Neuronal stem cell (in vitro differentiated cells): ENCODE measurements at regions not wholly inside any gene's neighbourhood (a gene's known extent, or its start where the extent isn't known, plus 50 kb on each side); places are given as distances from the start of the nearest gene placed in this dataset.
A peak's percentile ranks its signal among the peaks of the same experiment; 100 is the strongest.

Source experiments
- DNase-seq: peaks from one replicate; pipeline ENCODE4 v3.0.0-alpha.2; 2013; ENCODE audit warnings: low spot score
- H2AFZ ChIP-seq: one replicate; pipeline ENCODE4 v1.6.1; 2013; ENCODE audit warnings: mild to moderate bottlenecking, low read length, inconsistent platforms
- H2AK5ac ChIP-seq: 2 replicates; pipeline ENCODE4 v1.6.1; 2013; ENCODE audit warnings: low read depth, mild to moderate bottlenecking, inconsistent platforms, low read length, moderate library complexity, mixed read lengths
- H2BK120ac ChIP-seq: 2 replicates; pipeline ENCODE4 v1.6.1; 2013; ENCODE audit warnings: low read depth, mild to moderate bottlenecking, inconsistent platforms, low read length, moderate library complexity, mixed read lengths
- H2BK12ac ChIP-seq: one replicate; pipeline ENCODE4 v1.6.1; 2013; ENCODE audit warnings: low read length, inconsistent platforms
- H2BK15ac ChIP-seq: 2 replicates; pipeline ENCODE4 v1.6.1; 2013; ENCODE audit warnings: mild to moderate bottlenecking, low read length, inconsistent platforms, mixed read lengths
- H2BK5ac ChIP-seq: one replicate; pipeline ENCODE4 v1.6.1; 2013; ENCODE audit warnings: inconsistent platforms, mild to moderate bottlenecking, low read length, moderate library complexity
- H3K14ac ChIP-seq: one replicate; pipeline ENCODE4 v1.6.1; 2013; ENCODE audit warnings: low read length, inconsistent platforms
- H3K18ac ChIP-seq: 2 replicates; pipeline ENCODE4 v1.6.1; 2013; ENCODE audit warnings: low read length, inconsistent platforms
- H3K23ac ChIP-seq: 2 replicates; pipeline ENCODE4 v1.6.1; 2013; ENCODE audit warnings: low read depth, mild to moderate bottlenecking, mixed read lengths, low read length, inconsistent platforms; ENCODE audit not compliant: poor library complexity
- H3K27ac ChIP-seq: replicated peaks from 3 replicates; pipeline ENCODE4 v1.5.1; 2013; ENCODE audit warnings: low read length, inconsistent platforms
- H3K27me3 ChIP-seq, 3 experiments: 2 replicates each; pipeline ENCODE4 v1.6.1; 2013; ENCODE audit warnings: low read length in 3 of 3, mild to moderate bottlenecking in 2 of 3, inconsistent platforms in 1 of 3, low read depth in 1 of 3, mixed read lengths in 1 of 3, moderate library complexity in 1 of 3; ENCODE audit not compliant: control insufficient read depth in 3 of 3, insufficient read depth in 3 of 3
- H3K36me3 ChIP-seq, 2 donors: replicated peaks in 1 of 2; 2 replicates each; pipeline ENCODE4 v1.6.1; 2013; ENCODE audit warnings: low read length in 2 of 2; ENCODE audit not compliant: control insufficient read depth in 2 of 2, insufficient read depth in 2 of 2
- H3K4ac ChIP-seq: 2 replicates; pipeline ENCODE4 v1.6.1; 2013; ENCODE audit warnings: inconsistent platforms, mild to moderate bottlenecking, low read length, moderate library complexity
- H3K4me1 ChIP-seq, 2 donors: 1 replicate in 1 of 2; 2 replicates in 1 of 2; pipeline ENCODE4 v1.6.1; 2013; ENCODE audit warnings: low read length in 2 of 2, low read depth in 1 of 2; ENCODE audit not compliant: control insufficient read depth in 2 of 2, insufficient read depth in 1 of 2
- H3K4me2 ChIP-seq: one replicate; pipeline ENCODE4 v1.6.1; 2013; ENCODE audit warnings: mild to moderate bottlenecking, low read length, inconsistent platforms; ENCODE audit not compliant: insufficient read depth, poor library complexity, severe bottlenecking
- H3K4me3 ChIP-seq, 2 donors: 2 replicates each; pipeline ENCODE4 v1.5.1; 2013; ENCODE audit warnings: low read length in 2 of 2, mild to moderate bottlenecking in 2 of 2, inconsistent platforms in 1 of 2, moderate library complexity in 1 of 2
- H3K79me1 ChIP-seq: one replicate; pipeline ENCODE4 v1.6.1; 2013; ENCODE audit warnings: low read depth, mild to moderate bottlenecking, inconsistent platforms, low read length, moderate library complexity
- H3K9ac ChIP-seq: one replicate; pipeline ENCODE4 v1.6.1; 2013; ENCODE audit warnings: mild to moderate bottlenecking, low read depth, low read length, inconsistent platforms; ENCODE audit not compliant: poor library complexity
- H3K9me3 ChIP-seq, 2 donors: replicated peaks in 1 of 2; 2 replicates each; pipeline versions ENCODE3 to v1.6.1; 2013; ENCODE audit warnings: low read length in 2 of 2, mild to moderate bottlenecking in 2 of 2, inconsistent platforms in 1 of 2, low read depth in 1 of 2, mixed read lengths in 1 of 2, moderate library complexity in 1 of 2; ENCODE audit not compliant: control insufficient read depth in 2 of 2, insufficient read depth in 1 of 2
- H4K8ac ChIP-seq: one replicate; pipeline ENCODE4 v1.6.1; 2013; ENCODE audit warnings: low read depth, mild to moderate bottlenecking, inconsistent platforms, low read length, moderate library complexity
- H4K91ac ChIP-seq: one replicate; pipeline ENCODE4 v1.6.1; 2013; ENCODE audit warnings: low read length, low read depth, mild to moderate bottlenecking, inconsistent platforms; ENCODE audit not compliant: poor library complexity
- WGBS, 2 donors: extraction: QIAGEN DNeasy Blood & Tissue Kit; methylation state at CpG; one replicate each; pipeline ENCODE4 v1.1.7; 2013; ENCODE audit warnings: missing lambda C conversion rate in 2 of 2, mixed read lengths in 1 of 2; ENCODE audit not compliant: insufficient read length in 2 of 2, insufficient replicate concordance in 1 of 2; ENCODE audit errors: extremely low coverage in 2 of 2; 5-methylcytosine and 5-hydroxymethylcytosine counted together

- peaks cover 6 to 18% of the 10 kb centered on the region in 2 donors for H3K4me1 ChIP-seq
- WGBS, 2 donors, result no CpG with 5 or more reads among the region's 6 CpGs
- DNase-seq, result peak; percentile 46
Observed at GRCh38 chr6:18748314-18748713, 361.2 kb downstream of the RNF144B start.

DNA sequence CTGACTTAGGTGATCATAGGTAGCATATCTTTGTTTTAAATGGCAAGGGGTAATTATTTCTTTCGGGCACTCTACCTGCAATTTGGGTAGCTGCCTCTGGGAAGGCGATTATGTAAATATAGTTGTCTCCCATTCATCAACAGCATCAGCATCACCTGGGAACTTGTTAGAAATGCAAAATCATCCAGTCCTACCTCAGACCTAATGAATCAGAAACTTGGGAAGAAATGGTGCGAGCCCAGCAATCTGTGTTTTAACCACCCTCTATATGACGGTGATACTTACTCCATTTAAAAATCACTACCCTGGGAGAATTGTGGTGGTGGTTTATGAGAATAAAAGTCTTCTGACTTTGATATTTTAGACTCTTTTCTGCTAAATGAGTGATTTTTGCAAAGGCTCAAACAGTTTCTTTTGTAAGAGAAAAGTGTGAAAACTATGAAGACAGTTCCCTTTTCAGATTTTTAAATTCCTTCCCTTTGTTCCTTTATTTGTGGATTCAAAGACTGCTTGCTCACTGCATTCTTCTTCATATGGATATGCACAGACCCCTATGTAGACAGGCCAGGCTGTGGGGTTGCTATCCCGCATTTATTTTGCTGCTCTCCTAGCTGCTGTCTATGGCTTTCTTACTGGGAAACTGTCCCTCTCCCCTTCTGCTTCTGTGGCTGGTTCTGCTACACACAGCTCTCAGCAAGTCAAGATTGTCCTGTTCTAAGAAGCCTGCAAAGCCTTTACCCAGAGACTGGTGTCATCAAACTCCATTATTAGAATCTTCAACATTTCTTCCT lies 365.3 kb downstream of the RNF144B start:
- H2AFZ ChIP-seq, result peak overlapping the region; percentile 2
- no peak overlapping the region for H2BK12ac ChIP-seq
- H3K79me1 ChIP-seq, result no peaks in the 10 kb centered on the region
- H3K4me1 ChIP-seq, result peaks cover 6 to 21% of the 10 kb centered on the region in 2 donors
- no CpG with 5 or more reads among the region's 5 CpGs for WGBS, 2 donors
- no peaks in the 10 kb centered on the region for H3K36me3 ChIP-seq
- H3K23ac ChIP-seq, result no peak overlapping the region
- no peak overlapping the region for H3K18ac ChIP-seq
- H3K27me3 ChIP-seq, result no peaks in the 10 kb centered on the region
- no peak overlapping the region for H2BK120ac ChIP-seq
- no peak overlapping the region for H3K14ac ChIP-seq
- no peak overlapping the region for H3K27ac ChIP-seq
- H3K4me3 ChIP-seq, result no peak overlapping the region
- H3K4ac ChIP-seq, result no peak overlapping the region
- DNase-seq, result no peak
- H4K8ac ChIP-seq, result no peak overlapping the region
- no peak overlapping the region for H2AK5ac ChIP-seq
- H3K9me3 ChIP-seq, result no peaks in the 10 kb centered on the region
- no peak overlapping the region for H3K4me2 ChIP-seq
- no peak overlapping the region for H3K9ac ChIP-seq
- no peak overlapping the region for H2BK15ac ChIP-seq
- no peak overlapping the region for H2BK5ac ChIP-seq
- no peak overlapping the region for H4K91ac ChIP-seq

More at GRCh38 chr6:18748314-18748713, 361.2 kb downstream of the RNF144B start:
- no peaks in the 10 kb centered on the region for H3K79me1 ChIP-seq
- H2AFZ ChIP-seq, result no peak overlapping the region
- no peaks in the 10 kb centered on the region for H3K27me3 ChIP-seq
- no peak overlapping the region for H3K18ac ChIP-seq
- no peak overlapping the region for H3K14ac ChIP-seq
- H3K36me3 ChIP-seq, result no peaks in the 10 kb centered on the region
- H4K91ac ChIP-seq, result no peak overlapping the region
- no peak overlapping the region for H3K23ac ChIP-seq
- H2BK5ac ChIP-seq, result no peak overlapping the region
- H3K9ac ChIP-seq, result no peak overlapping the region
- no peak overlapping the region for H2BK120ac ChIP-seq
- peak overlapping the region; percentile 30 for H3K4me2 ChIP-seq
- no peak overlapping the region for H2BK12ac ChIP-seq
- H3K4ac ChIP-seq, result no peak overlapping the region
- H3K9me3 ChIP-seq, result peaks cover 0 to 3% of the 10 kb centered on the region in 2 donors
- no peak overlapping the region for H3K27ac ChIP-seq
- no peak overlapping the region for H2BK15ac ChIP-seq
- no peak overlapping the region for H4K8ac ChIP-seq
- H3K4me3 ChIP-seq, result no peak overlapping the region
- no peak overlapping the region for H2AK5ac ChIP-seq

GRCh38 chr6:18753076-18753475 lies 365.9 kb downstream of the RNF144B start:
- Histone ChIP-seq H2BK5ac (no peak overlapping the region), H2BK15ac (no peak overlapping the region), H3K4ac (no peak overlapping the region), H4K91ac (no peak overlapping the region), H3K79me1 (no peaks in the 10 kb centered on the region), H3K18ac (peak overlapping the region; percentile 62), H2AK5ac (no peak overlapping the region), H3K23ac (no peak overlapping the region), H2BK12ac (no peak overlapping the region), H3K9ac (no peak overlapping the region), H3K36me3 (no peaks in the 10 kb centered on the region), H3K14ac (no peak overlapping the region), H3K4me2 (no peak overlapping the region), H4K8ac (no peak overlapping the region), H3K27me3 (no peaks in the 10 kb centered on the region), H2AFZ (peak overlapping the region; percentile 2), H3K4me3 (no peak overlapping the region), H3K4me1 (peaks cover 6 to 16% of the 10 kb centered on the region in 2 donors), H3K27ac (no peak overlapping the region), H2BK120ac (no peak overlapping the region), H3K9me3 (no peaks in the 10 kb centered on the region)
- WGBS, 2 donors, result no CpG with 5 or more reads among the region's 12 CpGs
- no peak for DNase-seq

- Histone ChIP-seq H2AK5ac (no peak overlapping the region), H3K9ac (no peak overlapping the region)
Observed at GRCh38 chr6:18763086-18763485, 375.9 kb downstream of the RNF144B start.

More at GRCh38 chr6:18763086-18763485, 375.9 kb downstream of the RNF144B start:
- Histone ChIP-seq H3K27me3 (no peaks in the 10 kb centered on the region), H3K4me2 (no peak overlapping the region), H3K14ac (no peak overlapping the region), H3K4ac (no peak overlapping the region), H2BK12ac (no peak overlapping the region), H2BK5ac (no peak overlapping the region), H2BK15ac (no peak overlapping the region), H3K79me1 (no peaks in the 10 kb centered on the region), H2AFZ (no peak overlapping the region), H3K4me3 (no peak overlapping the region), H3K36me3 (no peaks in the 10 kb centered on the region), H3K9me3 (peaks cover 0 to 6% of the 10 kb centered on the region in 2 donors), H4K91ac (no peak overlapping the region), H4K8ac (no peak overlapping the region), H2BK120ac (no peak overlapping the region), H3K4me1 (no peaks in the 10 kb centered on the region), H3K27ac (no peak overlapping the region), H3K18ac (no peak overlapping the region), H3K23ac (no peak overlapping the region)
- WGBS, 2 donors, result no CpG with 5 or more reads among the region's 1 CpG
- no peak for DNase-seq
